ENCODE measurements at regions not wholly inside any gene's neighbourhood (a gene's known extent, or its start where the extent isn't known, plus 50 kb on each side); places are given as distances from the start of the nearest gene placed in this dataset.
A peak's percentile ranks its signal among the peaks of the same experiment; 100 is the strongest.
"Not testable (repeated sequence)": the region's sequence is repeated elsewhere in the genome, so short reads cannot be mapped to it uniquely, and the experiment has no call there.

- H3K27ac ChIP-seq (ENCODE audit: low read length); DNase-seq; H3K27ac Mint-ChIP-seq; H3K4me3 Mint-ChIP-seq; H3K36me3 ChIP-seq (ENCODE audit: control insufficient read depth, insufficient read depth, low read length); H3K9me3 ChIP-seq (ENCODE audit: control insufficient read depth, insufficient read depth, low read length); intact Hi-C loops (cut with micrococcal nuclease); H3K27me3 Mint-ChIP-seq (ENCODE audit: low read depth in 2 of 2); H3K4me3 ChIP-seq (ENCODE audit: low read length); H3K4me1 ChIP-seq (ENCODE audit: control insufficient read depth, insufficient read depth, low read length); H3K4me1 Mint-ChIP-seq; H3K27me3 ChIP-seq (ENCODE audit: control insufficient read depth, insufficient read depth, low read length); ATAC-seq; H3K9me3 Mint-ChIP-seq; H3K36me3 Mint-ChIP-seq: not testable (repeated sequence)
- 52% methylated on average over 2 of the region's 11 CpGs for WGBS (ENCODE audit: insufficient coverage)
These were observed 116.1 kb downstream of the NPIPA7 start for GRCh38 chr16:16494998-16495397.

- H3K27me3 Mint-ChIP-seq (ENCODE audit: low read depth in 2 of 2); H3K27ac ChIP-seq (ENCODE audit: low read length); H3K27me3 ChIP-seq (ENCODE audit: control insufficient read depth, insufficient read depth, low read length); H3K4me3 Mint-ChIP-seq; H3K4me3 ChIP-seq (ENCODE audit: low read length); H3K27ac Mint-ChIP-seq; H3K9me3 ChIP-seq (ENCODE audit: control insufficient read depth, insufficient read depth, low read length); H3K9me3 Mint-ChIP-seq; H3K36me3 ChIP-seq (ENCODE audit: control insufficient read depth, insufficient read depth, low read length); ATAC-seq; intact Hi-C loops (cut with micrococcal nuclease); H3K36me3 Mint-ChIP-seq; H3K4me1 ChIP-seq (ENCODE audit: control insufficient read depth, insufficient read depth, low read length); DNase-seq; H3K4me1 Mint-ChIP-seq: not testable (repeated sequence)
- WGBS (ENCODE audit: insufficient coverage) = no CpG with 5 or more reads among the region's 8 CpGs
These were observed 120.9 kb downstream of the NPIPA7 start for GRCh38 chr16:16499875-16500274.

- H3K9me3 Mint-ChIP-seq; H3K4me3 Mint-ChIP-seq; H3K27ac ChIP-seq (ENCODE audit: low read length); ATAC-seq; H3K4me3 ChIP-seq (ENCODE audit: low read length); H3K36me3 ChIP-seq (ENCODE audit: control insufficient read depth, insufficient read depth, low read length); H3K36me3 Mint-ChIP-seq; H3K4me1 Mint-ChIP-seq; H3K27ac Mint-ChIP-seq; DNase-seq; intact Hi-C loops (cut with micrococcal nuclease); H3K4me1 ChIP-seq (ENCODE audit: control insufficient read depth, insufficient read depth, low read length); H3K27me3 ChIP-seq (ENCODE audit: control insufficient read depth, insufficient read depth, low read length); H3K9me3 ChIP-seq (ENCODE audit: control insufficient read depth, insufficient read depth, low read length); H3K27me3 Mint-ChIP-seq (ENCODE audit: low read depth in 2 of 2): not testable (repeated sequence)
- WGBS (ENCODE audit: insufficient coverage) = no CpG with 5 or more reads among the region's 1 CpG
These were observed 128.1 kb downstream of the NPIPA7 start for GRCh38 chr16:16507041-16507440.

- intact Hi-C loops (cut with micrococcal nuclease); H3K27ac Mint-ChIP-seq; H3K4me3 Mint-ChIP-seq; H3K27ac ChIP-seq (ENCODE audit: low read length); DNase-seq; H3K4me1 Mint-ChIP-seq; H3K27me3 ChIP-seq (ENCODE audit: control insufficient read depth, insufficient read depth, low read length); H3K36me3 Mint-ChIP-seq; H3K9me3 ChIP-seq (ENCODE audit: control insufficient read depth, insufficient read depth, low read length); H3K9me3 Mint-ChIP-seq; H3K4me3 ChIP-seq (ENCODE audit: low read length); H3K4me1 ChIP-seq (ENCODE audit: control insufficient read depth, insufficient read depth, low read length); H3K36me3 ChIP-seq (ENCODE audit: control insufficient read depth, insufficient read depth, low read length); H3K27me3 Mint-ChIP-seq (ENCODE audit: low read depth in 2 of 2); ATAC-seq: not testable (repeated sequence)
- WGBS (ENCODE audit: insufficient coverage) = no CpG with 5 or more reads among the region's 2 CpGs
These were observed 129.4 kb downstream of the NPIPA7 start for GRCh38 chr16:16508344-16508743.

GRCh38 chr16:16519395-16519794 lies 140.5 kb downstream of the NPIPA7 start:
- H3K9me3 ChIP-seq (ENCODE audit: control insufficient read depth, insufficient read depth, low read length); H3K36me3 ChIP-seq (ENCODE audit: control insufficient read depth, insufficient read depth, low read length); H3K4me1 Mint-ChIP-seq; H3K36me3 Mint-ChIP-seq; ATAC-seq; H3K4me3 Mint-ChIP-seq; H3K27ac Mint-ChIP-seq; H3K27me3 Mint-ChIP-seq (ENCODE audit: low read depth in 2 of 2); H3K27ac ChIP-seq (ENCODE audit: low read length); H3K4me3 ChIP-seq (ENCODE audit: low read length); DNase-seq; H3K27me3 ChIP-seq (ENCODE audit: control insufficient read depth, insufficient read depth, low read length); H3K4me1 ChIP-seq (ENCODE audit: control insufficient read depth, insufficient read depth, low read length); H3K9me3 Mint-ChIP-seq; intact Hi-C loops (cut with micrococcal nuclease): not testable (repeated sequence)

GRCh38 chr16:16521239-16522002 lies 142.5 kb downstream of the NPIPA7 start:
- H3K36me3 Mint-ChIP-seq; H3K4me1 Mint-ChIP-seq; ATAC-seq; DNase-seq; H3K27ac ChIP-seq (ENCODE audit: low read length); H3K9me3 ChIP-seq (ENCODE audit: control insufficient read depth, insufficient read depth, low read length); H3K4me3 Mint-ChIP-seq; H3K27me3 Mint-ChIP-seq (ENCODE audit: low read depth in 2 of 2); H3K4me1 ChIP-seq (ENCODE audit: control insufficient read depth, insufficient read depth, low read length); intact Hi-C loops (cut with micrococcal nuclease); H3K27ac Mint-ChIP-seq; H3K9me3 Mint-ChIP-seq; H3K4me3 ChIP-seq (ENCODE audit: low read length); H3K27me3 ChIP-seq (ENCODE audit: control insufficient read depth, insufficient read depth, low read length); H3K36me3 ChIP-seq (ENCODE audit: control insufficient read depth, insufficient read depth, low read length): not testable (repeated sequence)
- no CpG with 5 or more reads among the region's 12 CpGs for WGBS (ENCODE audit: insufficient coverage)

GRCh38 chr16:16526998-16527397 lies 148.1 kb downstream of the NPIPA7 start:
- H3K9me3 Mint-ChIP-seq; DNase-seq; H3K9me3 ChIP-seq (ENCODE audit: control insufficient read depth, insufficient read depth, low read length); H3K27me3 ChIP-seq (ENCODE audit: control insufficient read depth, insufficient read depth, low read length); H3K27ac Mint-ChIP-seq; intact Hi-C loops (cut with micrococcal nuclease); H3K36me3 Mint-ChIP-seq; H3K36me3 ChIP-seq (ENCODE audit: control insufficient read depth, insufficient read depth, low read length); H3K4me1 ChIP-seq (ENCODE audit: control insufficient read depth, insufficient read depth, low read length); H3K4me3 Mint-ChIP-seq; H3K4me1 Mint-ChIP-seq; H3K27me3 Mint-ChIP-seq (ENCODE audit: low read depth in 2 of 2); H3K27ac ChIP-seq (ENCODE audit: low read length); H3K4me3 ChIP-seq (ENCODE audit: low read length); ATAC-seq: not testable (repeated sequence)
- no CpG with 5 or more reads among the region's 13 CpGs for WGBS (ENCODE audit: insufficient coverage)

- WGBS (ENCODE audit: insufficient coverage) = no CpG with 5 or more reads among the region's 5 CpGs
- H3K4me1 ChIP-seq (ENCODE audit: control insufficient read depth, insufficient read depth, low read length); intact Hi-C loops (cut with micrococcal nuclease); H3K27me3 ChIP-seq (ENCODE audit: control insufficient read depth, insufficient read depth, low read length); DNase-seq; H3K27me3 Mint-ChIP-seq (ENCODE audit: low read depth in 2 of 2); H3K4me1 Mint-ChIP-seq; H3K36me3 Mint-ChIP-seq; H3K27ac ChIP-seq (ENCODE audit: low read length); H3K4me3 Mint-ChIP-seq; H3K9me3 Mint-ChIP-seq; H3K27ac Mint-ChIP-seq; H3K36me3 ChIP-seq (ENCODE audit: control insufficient read depth, insufficient read depth, low read length); H3K4me3 ChIP-seq (ENCODE audit: low read length); H3K9me3 ChIP-seq (ENCODE audit: control insufficient read depth, insufficient read depth, low read length): not testable (repeated sequence)
- peak in 1 of 3 donors; percentile 45 for ATAC-seq
These were observed 151.8 kb downstream of the NPIPA7 start for GRCh38 chr16:16530744-16531143.

Data from natural killer cell (primary cell).